HEK293 (cell line): ENCODE measurements at regions not wholly inside any gene's neighbourhood (a gene's known extent, or its start where the extent isn't known, plus 50 kb on each side); places are given as distances from the start of the nearest gene placed in this dataset.

Experiments
- KLF9 ChIP-seq: fragments of 450-650 bp; formaldehyde crosslinking; IDR thresholded peaks from 2 replicates; pipeline ENCODE4 v1.5.1; 2016; ENCODE audit warnings: missing biosample characterization, missing genetic modification characterization, low read depth
- ZBTB1 ChIP-seq: fragments of 450-650 bp; formaldehyde crosslinking; IDR thresholded peaks from 2 replicates; pipeline ENCODE4 v1.5.1; 2016; ENCODE audit warnings: missing biosample characterization, missing genetic modification characterization
- ZBTB6 ChIP-seq: fragments of 450-650 bp; formaldehyde crosslinking; IDR thresholded peaks from 2 replicates; pipeline ENCODE4 v1.5.1; 2017; ENCODE audit warnings: missing biosample characterization, missing genetic modification characterization
- ZFP3 ChIP-seq: fragments of 450-650 bp; formaldehyde crosslinking; IDR thresholded peaks from 2 replicates; pipeline ENCODE4 v1.5.1; 2016; ENCODE audit warnings: low read depth, missing biosample characterization, missing genetic modification characterization
- ZNF114 ChIP-seq: fragments of 450-650 bp; formaldehyde crosslinking; IDR thresholded peaks from 2 replicates; pipeline ENCODE4 v1.5.0; 2017; ENCODE audit warnings: missing biosample characterization, missing genetic modification characterization
- TF ChIP-seq, protein P1 (sequence below): fragments of 450-650 bp; formaldehyde crosslinking; IDR thresholded peaks from 2 replicates; pipeline ENCODE4 v1.5.1; 2016; ENCODE audit warnings: missing biosample characterization, missing genetic modification characterization

- no peak for TF ChIP-seq ZBTB1
- TF ChIP-seq, protein P1, sequence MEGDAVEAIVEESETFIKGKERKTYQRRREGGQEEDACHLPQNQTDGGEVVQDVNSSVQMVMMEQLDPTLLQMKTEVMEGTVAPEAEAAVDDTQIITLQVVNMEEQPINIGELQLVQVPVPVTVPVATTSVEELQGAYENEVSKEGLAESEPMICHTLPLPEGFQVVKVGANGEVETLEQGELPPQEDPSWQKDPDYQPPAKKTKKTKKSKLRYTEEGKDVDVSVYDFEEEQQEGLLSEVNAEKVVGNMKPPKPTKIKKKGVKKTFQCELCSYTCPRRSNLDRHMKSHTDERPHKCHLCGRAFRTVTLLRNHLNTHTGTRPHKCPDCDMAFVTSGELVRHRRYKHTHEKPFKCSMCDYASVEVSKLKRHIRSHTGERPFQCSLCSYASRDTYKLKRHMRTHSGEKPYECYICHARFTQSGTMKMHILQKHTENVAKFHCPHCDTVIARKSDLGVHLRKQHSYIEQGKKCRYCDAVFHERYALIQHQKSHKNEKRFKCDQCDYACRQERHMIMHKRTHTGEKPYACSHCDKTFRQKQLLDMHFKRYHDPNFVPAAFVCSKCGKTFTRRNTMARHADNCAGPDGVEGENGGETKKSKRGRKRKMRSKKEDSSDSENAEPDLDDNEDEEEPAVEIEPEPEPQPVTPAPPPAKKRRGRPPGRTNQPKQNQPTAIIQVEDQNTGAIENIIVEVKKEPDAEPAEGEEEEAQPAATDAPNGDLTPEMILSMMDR: no peak
- no peak for TF ChIP-seq ZBTB6 (tag by site-specific recombination)
- no peak for TF ChIP-seq ZFP3 (tag by site-specific recombination)
- TF ChIP-seq ZNF114 (tag by site-specific recombination): no peak
- no peak for TF ChIP-seq KLF9 (tag by site-specific recombination)
Observed at GRCh38 chr2:128602699-128603101, 284.0 kb upstream of the HS6ST1 start.
